WTC11 (cell line): ENCODE measurements at regions not wholly inside any gene's neighbourhood (a gene's known extent, or its start where the extent isn't known, plus 50 kb on each side); places are given as distances from the start of the nearest gene placed in this dataset.

Experiments used
- ATAC-seq: fragments of 200-7000 bp; cut with Tn5 transposase; 2 replicates; pipeline ENCODE4 v1.10.0; 2021; ENCODE audit warnings: mild to moderate bottlenecking, moderate library complexity
- CTCF ChIA-PET: fragments of 300-600 bp; sonication (Branson Sonifier 250); formaldehyde crosslinking; loops from one replicate; lab custom pipeline; 2021; ENCODE audit warnings: antibody characterized with exemption; lab: Charles Lee
- POLR2A ChIA-PET: fragments of 350-600 bp; sonication (Branson Sonifier 250); formaldehyde crosslinking; loops from one replicate; lab custom pipeline; 2021; ENCODE audit warnings: antibody characterized with exemption; lab: Charles Lee
- DNase-seq: peaks from one replicate; pipeline ENCODE4 v3.0.0; 2021; ENCODE audit warnings: low spot score
- H3K27ac Mint-ChIP-seq: 2 replicates; pipeline ENCODE4 v1.8.0; 2021; ENCODE audit warnings: mixed read lengths
- H3K27me3 Mint-ChIP-seq: 2 replicates; pipeline ENCODE4 v1.8.0; 2021; ENCODE audit warnings: low read depth, mild to moderate bottlenecking, moderate library complexity, mixed read lengths
- H3K36me3 Mint-ChIP-seq: 2 replicates; pipeline ENCODE4 v1.8.0; 2021; ENCODE audit warnings: mixed read lengths
- H3K4me1 Mint-ChIP-seq: 2 replicates; pipeline ENCODE4 v1.8.0; 2022; ENCODE audit warnings: mixed read lengths
- H3K4me3 Mint-ChIP-seq: 2 replicates; pipeline ENCODE4 v1.8.0; 2021; ENCODE audit warnings: mild to moderate bottlenecking, moderate library complexity, mixed read lengths
- H3K9me3 Mint-ChIP-seq: 2 replicates; pipeline ENCODE4 v1.8.0; 2021; ENCODE audit warnings: mixed read lengths
- AFF4 ChIP-seq: sonication (generic); formaldehyde crosslinking; IDR thresholded peaks from 2 replicates; pipeline ENCODE4 v1.8.1; 2023; ENCODE audit warnings: mild to moderate bottlenecking, missing genetic modification reagents, borderline replicate concordance
- AR ChIP-seq: fragments of 250-450 bp; sonication (Bioruptor Pico); IDR thresholded peaks from 2 replicates; pipeline ENCODE4 v1.9.0; 2021; ENCODE audit warnings: mild to moderate bottlenecking
- ATF1 ChIP-seq: sonication (generic); formaldehyde crosslinking; IDR thresholded peaks from 2 replicates; pipeline ENCODE4 v1.8.1; 2023; ENCODE audit warnings: mild to moderate bottlenecking, moderate library complexity, missing genetic modification reagents
- CBFB ChIP-seq: sonication (generic); formaldehyde crosslinking; IDR thresholded peaks from 2 replicates; pipeline ENCODE4 v1.8.1; 2022; ENCODE audit warnings: mild to moderate bottlenecking, low read depth, missing genetic modification reagents
- E2F4 ChIP-seq: sonication (generic); formaldehyde crosslinking; IDR thresholded peaks from 2 replicates; pipeline ENCODE4 v1.8.1; 2022; ENCODE audit warnings: low read depth, mild to moderate bottlenecking, moderate library complexity, missing genetic modification reagents, borderline replicate concordance
- ELF4 ChIP-seq: sonication (generic); formaldehyde crosslinking; IDR thresholded peaks from 2 replicates; pipeline ENCODE4 v1.8.1; 2022; ENCODE audit warnings: low read depth, mild to moderate bottlenecking, moderate library complexity, missing genetic modification reagents
- FOXJ3 ChIP-seq: sonication (generic); formaldehyde crosslinking; IDR thresholded peaks from 2 replicates; pipeline ENCODE4 v1.9.0; 2021; ENCODE audit warnings: missing genetic modification reagents, mild to moderate bottlenecking, borderline replicate concordance
- FOXP1 ChIP-seq: sonication (generic); formaldehyde crosslinking; IDR thresholded peaks from 2 replicates; pipeline ENCODE4 v1.8.0; 2022; ENCODE audit warnings: missing genetic modification reagents, mild to moderate bottlenecking, moderate library complexity, borderline replicate concordance
- FOXP4 ChIP-seq: sonication (generic); formaldehyde crosslinking; IDR thresholded peaks from 2 replicates; pipeline ENCODE4 v1.8.0; 2022; ENCODE audit warnings: mild to moderate bottlenecking, missing genetic modification reagents
- GRHL2 ChIP-seq: fragments of 250-450 bp; sonication (Bioruptor Pico); IDR thresholded peaks from 2 replicates; pipeline ENCODE4 v1.8.0; 2022; ENCODE audit warnings: mild to moderate bottlenecking, moderate library complexity; ENCODE audit not compliant: insufficient replicate concordance, severe bottlenecking
- MXD4 ChIP-seq: fragments of 250-450 bp; sonication (Bioruptor Pico); IDR thresholded peaks from 2 replicates; pipeline ENCODE4 v1.8.0; 2021; ENCODE audit warnings: mild to moderate bottlenecking, moderate library complexity, borderline replicate concordance
- MYBL2 ChIP-seq: sonication (generic); formaldehyde crosslinking; IDR thresholded peaks from 2 replicates; pipeline ENCODE4 v1.8.1; 2023; ENCODE audit warnings: mild to moderate bottlenecking, moderate library complexity, missing genetic modification reagents
- TP53 ChIP-seq: sonication (generic); formaldehyde crosslinking; IDR thresholded peaks from 2 replicates; pipeline ENCODE4 v1.8.1; 2023; ENCODE audit warnings: mild to moderate bottlenecking, missing genetic modification reagents
- ZNF317 ChIP-seq: sonication (generic); formaldehyde crosslinking; IDR thresholded peaks from 2 replicates; pipeline ENCODE4 v1.8.1; 2023; ENCODE audit warnings: low read depth, mild to moderate bottlenecking, moderate library complexity, missing genetic modification reagents, borderline replicate concordance
- ZNF423 ChIP-seq: fragments of 250-450 bp; sonication (Bioruptor Pico); IDR thresholded peaks from 2 replicates; pipeline ENCODE4 v2.1.2; 2022; ENCODE audit warnings: mild to moderate bottlenecking, moderate library complexity
- TF ChIP-seq, protein P1 (sequence below): fragments of 250-450 bp; sonication (Bioruptor Pico); IDR thresholded peaks from 2 replicates; pipeline ENCODE4 v1.9.0; 2021; ENCODE audit warnings: mild to moderate bottlenecking, borderline replicate concordance
- TF ChIP-seq, protein P2 (sequence below): fragments of 250-450 bp; sonication (Bioruptor Pico); IDR thresholded peaks from 2 replicates; pipeline ENCODE4 v1.9.0; 2021; ENCODE audit warnings: mild to moderate bottlenecking
- TF ChIP-seq, protein P3 (sequence below): sonication (generic); formaldehyde crosslinking; IDR thresholded peaks from 2 replicates; pipeline ENCODE4 v1.8.0; 2023; ENCODE audit warnings: mild to moderate bottlenecking, missing genetic modification reagents

GRCh38 chr12:4114986-4115385, 158.6 kb upstream of the CCND2 start:
- H3K27me3 Mint-ChIP-seq = peaks cover 7% of the 10 kb centered on the region; the same call in 1 of the 2 replicates
- H3K27ac Mint-ChIP-seq = no peak overlapping the region
- ATAC-seq (peak; percentile 11), DNase-seq (no peak)
- H3K9me3 Mint-ChIP-seq = 0 out of 2 replicates have a peak, but pooled peaks cover 4% of the 10 kb centered on the region
- TF ChIP-seq ZNF317 (CRISPR knock-in tag) (no peak), E2F4 (no peak), MXD4 (CRISPR knock-in tag) (no peak), AR (no peak), MYBL2 (CRISPR knock-in tag) (no peak), ATF1 (CRISPR knock-in tag) (no peak), FOXP4 (CRISPR knock-in tag) (no peak), GRHL2 (CRISPR knock-in tag) (no peak), ELF4 (CRISPR knock-in tag) (no peak), AFF4 (CRISPR knock-in tag) (no peak), TP53 (CRISPR knock-in tag) (no peak), FOXP1 (CRISPR knock-in tag) (no peak), CBFB (CRISPR knock-in tag) (no peak), FOXJ3 (CRISPR knock-in tag) (no peak), ZNF423 (no peak)
- TF ChIP-seq, protein P1, sequence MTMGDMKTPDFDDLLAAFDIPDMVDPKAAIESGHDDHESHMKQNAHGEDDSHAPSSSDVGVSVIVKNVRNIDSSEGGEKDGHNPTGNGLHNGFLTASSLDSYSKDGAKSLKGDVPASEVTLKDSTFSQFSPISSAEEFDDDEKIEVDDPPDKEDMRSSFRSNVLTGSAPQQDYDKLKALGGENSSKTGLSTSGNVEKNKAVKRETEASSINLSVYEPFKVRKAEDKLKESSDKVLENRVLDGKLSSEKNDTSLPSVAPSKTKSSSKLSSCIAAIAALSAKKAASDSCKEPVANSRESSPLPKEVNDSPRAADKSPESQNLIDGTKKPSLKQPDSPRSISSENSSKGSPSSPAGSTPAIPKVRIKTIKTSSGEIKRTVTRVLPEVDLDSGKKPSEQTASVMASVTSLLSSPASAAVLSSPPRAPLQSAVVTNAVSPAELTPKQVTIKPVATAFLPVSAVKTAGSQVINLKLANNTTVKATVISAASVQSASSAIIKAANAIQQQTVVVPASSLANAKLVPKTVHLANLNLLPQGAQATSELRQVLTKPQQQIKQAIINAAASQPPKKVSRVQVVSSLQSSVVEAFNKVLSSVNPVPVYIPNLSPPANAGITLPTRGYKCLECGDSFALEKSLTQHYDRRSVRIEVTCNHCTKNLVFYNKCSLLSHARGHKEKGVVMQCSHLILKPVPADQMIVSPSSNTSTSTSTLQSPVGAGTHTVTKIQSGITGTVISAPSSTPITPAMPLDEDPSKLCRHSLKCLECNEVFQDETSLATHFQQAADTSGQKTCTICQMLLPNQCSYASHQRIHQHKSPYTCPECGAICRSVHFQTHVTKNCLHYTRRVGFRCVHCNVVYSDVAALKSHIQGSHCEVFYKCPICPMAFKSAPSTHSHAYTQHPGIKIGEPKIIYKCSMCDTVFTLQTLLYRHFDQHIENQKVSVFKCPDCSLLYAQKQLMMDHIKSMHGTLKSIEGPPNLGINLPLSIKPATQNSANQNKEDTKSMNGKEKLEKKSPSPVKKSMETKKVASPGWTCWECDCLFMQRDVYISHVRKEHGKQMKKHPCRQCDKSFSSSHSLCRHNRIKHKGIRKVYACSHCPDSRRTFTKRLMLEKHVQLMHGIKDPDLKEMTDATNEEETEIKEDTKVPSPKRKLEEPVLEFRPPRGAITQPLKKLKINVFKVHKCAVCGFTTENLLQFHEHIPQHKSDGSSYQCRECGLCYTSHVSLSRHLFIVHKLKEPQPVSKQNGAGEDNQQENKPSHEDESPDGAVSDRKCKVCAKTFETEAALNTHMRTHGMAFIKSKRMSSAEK (CRISPR knock-in tag) = no peak
- TF ChIP-seq, protein P2, sequence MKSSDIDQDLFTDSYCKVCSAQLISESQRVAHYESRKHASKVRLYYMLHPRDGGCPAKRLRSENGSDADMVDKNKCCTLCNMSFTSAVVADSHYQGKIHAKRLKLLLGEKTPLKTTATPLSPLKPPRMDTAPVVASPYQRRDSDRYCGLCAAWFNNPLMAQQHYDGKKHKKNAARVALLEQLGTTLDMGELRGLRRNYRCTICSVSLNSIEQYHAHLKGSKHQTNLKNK (CRISPR knock-in tag) = no peak
- TF ChIP-seq, protein P3, sequence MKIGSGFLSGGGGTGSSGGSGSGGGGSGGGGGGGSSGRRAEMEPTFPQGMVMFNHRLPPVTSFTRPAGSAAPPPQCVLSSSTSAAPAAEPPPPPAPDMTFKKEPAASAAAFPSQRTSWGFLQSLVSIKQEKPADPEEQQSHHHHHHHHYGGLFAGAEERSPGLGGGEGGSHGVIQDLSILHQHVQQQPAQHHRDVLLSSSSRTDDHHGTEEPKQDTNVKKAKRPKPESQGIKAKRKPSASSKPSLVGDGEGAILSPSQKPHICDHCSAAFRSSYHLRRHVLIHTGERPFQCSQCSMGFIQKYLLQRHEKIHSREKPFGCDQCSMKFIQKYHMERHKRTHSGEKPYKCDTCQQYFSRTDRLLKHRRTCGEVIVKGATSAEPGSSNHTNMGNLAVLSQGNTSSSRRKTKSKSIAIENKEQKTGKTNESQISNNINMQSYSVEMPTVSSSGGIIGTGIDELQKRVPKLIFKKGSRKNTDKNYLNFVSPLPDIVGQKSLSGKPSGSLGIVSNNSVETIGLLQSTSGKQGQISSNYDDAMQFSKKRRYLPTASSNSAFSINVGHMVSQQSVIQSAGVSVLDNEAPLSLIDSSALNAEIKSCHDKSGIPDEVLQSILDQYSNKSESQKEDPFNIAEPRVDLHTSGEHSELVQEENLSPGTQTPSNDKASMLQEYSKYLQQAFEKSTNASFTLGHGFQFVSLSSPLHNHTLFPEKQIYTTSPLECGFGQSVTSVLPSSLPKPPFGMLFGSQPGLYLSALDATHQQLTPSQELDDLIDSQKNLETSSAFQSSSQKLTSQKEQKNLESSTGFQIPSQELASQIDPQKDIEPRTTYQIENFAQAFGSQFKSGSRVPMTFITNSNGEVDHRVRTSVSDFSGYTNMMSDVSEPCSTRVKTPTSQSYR (CRISPR knock-in tag) = no peak
- CTCF ChIA-PET = interaction anchor here (0.6 to 4.2 kb wide), 17 partner anchors 16 to 168 kb away, joined by 3 to 38 read pairs (median 5); partner anchors contain the start of gene CCND2
- no peaks in the 10 kb centered on the region for H3K36me3 Mint-ChIP-seq
- H3K4me3 Mint-ChIP-seq = no peak overlapping the region
- POLR2A ChIA-PET = interaction anchor here (0.7 to 3.2 kb wide), 4 partner anchors 19 to 157 kb away, joined by 3 to 21 read pairs (median 4); no protein-coding TSS in a partner anchor
- H3K4me1 Mint-ChIP-seq = peaks cover 38% of the 10 kb centered on the region
